Vagina (tissue), 2 donors: ENCODE measurements at regions not wholly inside any gene's neighbourhood (a gene's known extent, or its start where the extent isn't known, plus 50 kb on each side); places are given as distances from the start of the nearest gene placed in this dataset.

Experiments used
- POLR2A ChIP-seq, 2 donors: fragments of 450-650 bp; IDR thresholded peaks; one replicate each; pipeline ENCODE4 v1.6.1; 2017; ENCODE audit warnings: antibody characterized with exemption in 2 of 2, mild to moderate bottlenecking in 2 of 2, moderate library complexity in 2 of 2
- POLR2AphosphoS5 ChIP-seq, 2 donors: sonication (generic); formaldehyde crosslinking; IDR thresholded peaks; one replicate each; pipeline ENCODE4 v1.9.0; 2017; ENCODE audit warnings: antibody characterized with exemption in 2 of 2, mild to moderate bottlenecking in 2 of 2, low read depth in 1 of 2; ENCODE audit not compliant: insufficient read depth in 1 of 2
- TF ChIP-seq, protein P1 (sequence below), 3 experiments: fragments of 450-650 bp in 2 of 3; fragments of 200-600 bp in 1 of 3; sonication (generic) in 1 of 3; IDR thresholded peaks; one replicate each; pipeline ENCODE4 v1.5.1; 2017 to 2019; ENCODE audit warnings: antibody characterized with exemption in 3 of 3, mild to moderate bottlenecking in 2 of 3, moderate library complexity in 2 of 3

DNA sequence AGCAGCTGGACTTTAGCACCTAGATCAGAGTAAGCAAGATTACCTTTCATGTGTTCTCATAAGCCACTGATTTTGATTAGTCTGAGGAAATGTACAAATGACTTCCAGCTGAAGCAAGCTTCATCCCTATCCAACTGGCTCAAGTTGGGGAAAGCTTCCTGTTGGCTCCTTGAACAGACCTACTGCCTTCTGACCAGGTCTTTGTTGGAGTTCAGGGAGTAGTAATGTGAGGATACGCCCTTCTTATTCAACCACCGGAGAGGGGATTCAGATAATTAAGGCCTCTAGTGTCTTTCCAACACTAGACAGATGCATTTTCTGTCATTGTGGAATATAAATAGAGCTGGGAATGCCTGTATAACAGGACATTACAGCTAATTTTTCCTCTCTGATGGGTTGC is 268.9 kb downstream of the TGFB2 start:
- TF ChIP-seq, protein P1, sequence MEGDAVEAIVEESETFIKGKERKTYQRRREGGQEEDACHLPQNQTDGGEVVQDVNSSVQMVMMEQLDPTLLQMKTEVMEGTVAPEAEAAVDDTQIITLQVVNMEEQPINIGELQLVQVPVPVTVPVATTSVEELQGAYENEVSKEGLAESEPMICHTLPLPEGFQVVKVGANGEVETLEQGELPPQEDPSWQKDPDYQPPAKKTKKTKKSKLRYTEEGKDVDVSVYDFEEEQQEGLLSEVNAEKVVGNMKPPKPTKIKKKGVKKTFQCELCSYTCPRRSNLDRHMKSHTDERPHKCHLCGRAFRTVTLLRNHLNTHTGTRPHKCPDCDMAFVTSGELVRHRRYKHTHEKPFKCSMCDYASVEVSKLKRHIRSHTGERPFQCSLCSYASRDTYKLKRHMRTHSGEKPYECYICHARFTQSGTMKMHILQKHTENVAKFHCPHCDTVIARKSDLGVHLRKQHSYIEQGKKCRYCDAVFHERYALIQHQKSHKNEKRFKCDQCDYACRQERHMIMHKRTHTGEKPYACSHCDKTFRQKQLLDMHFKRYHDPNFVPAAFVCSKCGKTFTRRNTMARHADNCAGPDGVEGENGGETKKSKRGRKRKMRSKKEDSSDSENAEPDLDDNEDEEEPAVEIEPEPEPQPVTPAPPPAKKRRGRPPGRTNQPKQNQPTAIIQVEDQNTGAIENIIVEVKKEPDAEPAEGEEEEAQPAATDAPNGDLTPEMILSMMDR (IDR thresholded peaks at IDR 0.05), result no peak
- TF ChIP-seq POLR2AphosphoS5 (IDR thresholded peaks at IDR 0.05; ENCODE audit: insufficient read depth in 1 of 2, low read depth in 1 of 2), result no peak
- TF ChIP-seq POLR2A (IDR thresholded peaks at IDR 0.05), result no peak
